AG09319 (cell line): ENCODE measurements at regions not wholly inside any gene's neighbourhood (a gene's known extent, or its start where the extent isn't known, plus 50 kb on each side); places are given as distances from the start of the nearest gene placed in this dataset.
"Not testable (repeated sequence)": the region's sequence is repeated elsewhere in the genome, so short reads cannot be mapped to it uniquely, and the experiment has no call there.

Source experiments
- DNase-seq: peaks from one replicate; pipeline ENCODE4 v3.0.0-alpha.2; 2010; ENCODE audit warnings: low read depth; ENCODE audit errors: extremely low read depth
- CTCF ChIP-seq: IDR thresholded peaks from 2 replicates; pipeline ENCODE4 v1.5.1; 2011; ENCODE audit warnings: low read depth, mild to moderate bottlenecking, inconsistent platforms, low read length, moderate library complexity

- peak; percentile 36 for TF ChIP-seq CTCF
- DNase-seq, result not testable (repeated sequence)
Measured at GRCh38 chr3:35924070-35924469, 284.7 kb downstream of the ARPP21 start.

- no peak for DNase-seq
- TF ChIP-seq CTCF, result no peak
Measured at GRCh38 chr3:35927441-35927840, 288.1 kb downstream of the ARPP21 start.

DNA sequence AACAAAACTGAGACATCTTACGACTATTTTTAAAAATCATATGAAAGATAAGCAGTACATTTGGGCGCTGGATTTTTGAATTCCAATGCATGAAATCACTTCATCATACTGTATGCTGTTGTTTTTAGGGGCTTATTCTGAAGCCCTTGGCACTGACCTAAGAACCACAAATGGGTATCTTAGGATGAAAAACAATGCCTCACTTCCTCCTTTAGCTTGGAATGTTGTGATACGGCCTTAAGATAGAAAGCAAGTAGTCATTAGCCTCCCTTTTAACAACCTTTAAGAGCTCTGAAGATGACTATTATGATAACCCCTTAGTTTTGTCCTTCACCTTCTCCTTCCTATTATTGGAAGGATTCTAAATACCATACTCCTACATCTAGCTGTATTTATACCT lies 289.8 kb downstream of the ARPP21 start:
- DNase-seq, result no peak
- no peak for TF ChIP-seq CTCF

- no peak for TF ChIP-seq CTCF
- DNase-seq, result no peak
Measured at GRCh38 chr3:35931867-35932266, 292.5 kb downstream of the ARPP21 start.

DNA sequence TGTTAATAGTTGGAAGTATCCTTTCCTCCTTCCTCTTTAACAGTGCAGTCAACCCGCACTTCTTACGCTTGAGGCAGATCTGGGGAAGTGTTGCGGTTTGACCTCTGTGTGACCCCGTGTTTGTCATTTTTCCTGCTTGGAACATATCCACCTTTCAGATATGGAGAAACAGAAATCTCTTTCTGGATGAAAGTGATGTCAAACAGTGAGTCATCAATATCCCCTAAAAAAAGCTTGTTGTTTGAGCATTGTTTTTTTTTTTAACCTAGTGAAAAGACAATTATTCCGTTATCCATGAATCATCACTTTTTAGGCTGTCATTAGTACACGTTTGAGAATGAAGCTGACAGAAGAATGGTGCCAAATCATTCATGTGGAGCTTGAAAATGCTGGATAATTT lies 293.7 kb downstream of the ARPP21 start:
- peak; percentile 64 for DNase-seq

DNA sequence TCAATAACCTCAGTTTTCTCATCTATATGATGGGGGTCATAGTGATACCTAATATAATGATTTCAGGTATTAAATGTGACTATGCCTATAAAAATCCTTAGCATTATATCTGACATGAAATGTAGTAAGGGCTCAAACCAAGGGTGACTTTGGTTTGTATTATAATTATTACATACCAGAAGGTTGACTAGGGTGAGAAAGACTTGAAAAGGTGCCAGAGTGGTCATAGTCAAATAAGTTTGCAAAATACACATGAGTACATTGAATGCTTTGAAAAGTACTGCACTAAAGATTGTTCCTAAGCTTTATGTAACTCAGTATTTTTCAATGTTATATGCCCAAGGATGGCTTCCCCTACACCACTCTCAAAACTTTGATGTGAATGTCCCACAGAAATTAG lies 297.2 kb downstream of the ARPP21 start:
- no peak for TF ChIP-seq CTCF
- DNase-seq, result peak; percentile 34

More for the DNA sequence above, 293.7 kb downstream of the ARPP21 start:
- TF ChIP-seq CTCF, result no peak

GRCh38 chr3:35944926-35945710 lies 305.8 kb downstream of the ARPP21 start:
- DNase-seq, result no peak
- no peak for TF ChIP-seq CTCF
